Fibroblast of skin of scalp (primary cell): ENCODE measurements at regions not wholly inside any gene's neighbourhood (a gene's known extent, or its start where the extent isn't known, plus 50 kb on each side); places are given as distances from the start of the nearest gene placed in this dataset.

Experiments used
- DNase-seq: peaks from one replicate; pipeline ENCODE4 v3.0.0-alpha.2; 2013

DNA sequence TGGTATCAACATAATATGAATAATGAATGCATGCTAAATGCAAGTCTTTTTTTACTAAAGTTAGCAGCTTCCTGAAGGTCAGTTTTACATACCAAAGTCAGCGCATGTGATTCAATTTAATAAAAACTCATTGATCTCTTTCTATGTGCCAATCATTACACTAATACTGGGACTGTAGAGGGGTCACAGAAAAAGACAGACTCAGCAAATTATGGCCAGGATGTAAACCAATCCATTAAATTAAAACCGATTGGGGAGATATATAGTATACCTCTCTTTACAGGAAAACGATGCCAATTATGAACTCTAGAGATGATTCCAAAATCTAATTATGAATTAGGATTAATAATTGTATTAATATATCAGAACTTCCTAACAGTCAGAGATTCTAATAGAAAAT lies 624.4 kb upstream of the PCDH20 start:
- no peak for DNase-seq

GRCh38 chr13:62038214-62038613 lies 622.6 kb upstream of the PCDH20 start:
- no peak for DNase-seq

- DNase-seq: no peak
Measured at GRCh38 chr13:62035981-62036380, 620.3 kb upstream of the PCDH20 start.

GRCh38 chr13:62033934-62034333 lies 618.3 kb upstream of the PCDH20 start:
- no peak for DNase-seq

- DNase-seq: no peak
Measured at GRCh38 chr13:62022369-62022768, 606.7 kb upstream of the PCDH20 start.

GRCh38 chr13:62019858-62020257 lies 604.2 kb upstream of the PCDH20 start:
- DNase-seq: no peak

DNA sequence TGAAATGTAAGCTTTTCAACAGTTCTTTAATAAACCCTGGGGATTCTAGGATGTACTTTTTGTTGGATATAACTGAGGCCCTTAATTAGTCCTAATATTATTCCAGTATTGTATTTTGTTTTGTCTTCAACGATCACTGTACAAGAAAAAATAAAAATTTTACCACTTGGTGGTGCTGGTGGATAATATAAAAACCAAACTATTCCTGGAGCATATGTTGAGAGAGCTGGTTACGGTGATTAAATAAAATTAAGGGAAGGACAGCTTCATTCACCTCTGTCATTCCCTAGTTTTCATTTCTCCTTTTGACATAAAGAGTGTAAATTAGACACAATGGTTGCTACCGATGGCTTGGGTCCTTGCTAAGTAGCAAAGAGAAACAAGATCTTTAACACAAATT lies 598.6 kb upstream of the PCDH20 start:
- DNase-seq: peak; percentile 3

GRCh38 chr13:62003452-62003851 lies 587.8 kb upstream of the PCDH20 start:
- DNase-seq: no peak

GRCh38 chr13:61994174-61994573 lies 578.5 kb upstream of the PCDH20 start:
- DNase-seq: no peak

DNA sequence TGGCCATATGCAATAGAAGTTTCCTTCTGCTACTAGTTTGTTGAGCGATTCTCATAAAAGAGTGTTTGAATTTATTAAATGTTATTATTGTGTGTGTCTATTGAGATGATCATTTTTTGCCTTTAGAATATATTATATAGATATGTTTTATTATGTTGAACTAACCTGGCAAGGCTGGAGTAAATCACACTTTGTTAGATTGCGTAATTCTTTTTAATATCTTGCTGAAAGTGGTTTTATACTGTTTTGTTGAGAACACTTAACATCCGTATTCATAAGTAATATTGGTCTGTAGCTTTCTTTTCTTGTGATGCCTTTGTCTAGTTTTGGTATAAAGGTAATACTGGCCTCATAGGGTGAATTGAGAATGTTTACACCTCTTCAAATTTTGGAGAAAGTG lies 574.3 kb upstream of the PCDH20 start:
- no peak for DNase-seq

- no peak for DNase-seq
Measured at GRCh38 chr13:61988810-61989209, 573.2 kb upstream of the PCDH20 start.

GRCh38 chr13:61975001-61975400 lies 559.4 kb upstream of the PCDH20 start:
- no peak for DNase-seq

DNA sequence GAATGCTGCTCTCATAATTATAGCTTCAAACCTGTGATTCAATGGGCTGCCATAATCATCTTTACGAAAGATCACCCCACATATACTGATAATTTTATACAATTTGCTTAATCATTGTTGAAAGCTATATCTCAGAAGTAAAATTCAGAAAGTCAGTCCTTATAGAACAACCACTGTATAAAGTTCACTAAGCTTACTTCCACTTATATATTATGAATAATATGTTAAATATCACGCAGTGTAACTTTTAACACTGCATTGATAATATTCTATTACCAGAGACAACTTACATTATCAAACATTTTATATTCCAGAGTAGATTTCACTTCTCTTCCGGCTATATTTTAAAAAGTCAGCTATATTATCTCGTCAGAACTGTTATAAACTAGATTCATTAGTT lies 550.1 kb upstream of the PCDH20 start:
- no peak for DNase-seq

DNA sequence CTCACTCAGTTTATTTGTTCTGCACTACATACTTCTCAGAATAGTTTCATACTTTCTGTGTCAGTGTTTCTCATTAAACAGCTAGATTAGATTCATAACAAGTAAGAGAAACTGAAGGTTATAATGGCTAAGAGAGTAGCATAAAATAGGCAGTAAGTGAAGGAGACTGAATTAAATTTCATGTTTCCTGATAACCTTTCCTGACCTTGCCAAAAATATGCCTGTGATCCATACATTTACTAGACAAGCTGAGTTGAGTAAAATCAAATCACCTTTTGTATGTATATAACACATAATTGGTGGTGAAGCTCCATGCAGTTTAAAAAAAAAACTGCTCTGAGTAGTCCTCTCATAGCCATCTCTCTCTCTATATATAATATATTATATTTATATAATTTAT lies 545.3 kb upstream of the PCDH20 start:
- DNase-seq: no peak

DNA sequence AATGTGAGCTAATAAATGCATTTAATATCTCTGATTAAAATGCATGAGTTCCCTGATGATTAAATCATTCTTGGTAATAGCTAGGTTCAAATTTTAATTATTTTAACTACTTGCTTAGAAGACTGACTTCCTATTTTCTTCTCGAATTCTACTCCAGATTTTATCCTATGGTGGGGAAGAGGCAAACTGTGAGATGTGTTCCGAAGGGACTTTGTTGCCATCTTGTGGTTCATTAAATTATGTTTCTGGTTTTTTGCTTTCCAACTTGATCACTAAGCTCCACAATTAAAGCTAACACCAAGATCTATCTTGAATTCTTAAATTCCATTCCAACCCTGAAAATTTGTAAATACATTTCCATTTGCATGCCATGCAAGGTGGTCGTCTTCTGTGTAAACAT lies 538.4 kb upstream of the PCDH20 start:
- peak; percentile 7 for DNase-seq

GRCh38 chr13:61950828-61951227 lies 535.2 kb upstream of the PCDH20 start:
- no peak for DNase-seq

DNA sequence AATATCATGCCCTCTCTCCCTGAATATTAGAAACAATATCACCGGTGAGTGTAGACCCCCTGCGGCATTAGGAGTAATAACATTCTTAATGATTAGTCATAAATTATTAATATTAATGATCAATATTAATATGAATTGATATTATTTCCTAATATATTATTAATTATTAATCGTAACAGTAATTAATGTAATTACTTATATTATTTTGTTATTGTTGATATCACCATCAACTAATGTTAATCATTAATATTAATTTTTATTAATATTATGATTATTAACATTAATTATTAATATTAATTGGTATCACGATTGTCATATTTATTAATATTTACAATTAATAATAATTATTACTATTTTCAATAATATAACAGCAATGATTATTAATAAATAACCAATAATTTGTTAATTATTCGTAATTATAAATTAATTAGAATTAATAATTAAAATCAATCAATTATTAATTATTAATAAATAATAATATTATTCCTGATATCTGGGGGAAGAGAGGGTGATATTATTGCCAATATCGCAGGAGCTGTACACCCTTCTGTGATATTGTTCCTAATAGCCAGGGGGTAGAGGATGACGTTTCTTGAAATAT lies 528.8 kb upstream of the PCDH20 start:
- DNase-seq: no peak

GRCh38 chr13:61935710-61936109 lies 520.1 kb upstream of the PCDH20 start:
- no peak for DNase-seq

- no peak for DNase-seq
Measured at GRCh38 chr13:61927648-61928047, 512.0 kb upstream of the PCDH20 start.

- DNase-seq: no peak
Measured at GRCh38 chr13:61918841-61919240, 503.2 kb upstream of the PCDH20 start.

DNA sequence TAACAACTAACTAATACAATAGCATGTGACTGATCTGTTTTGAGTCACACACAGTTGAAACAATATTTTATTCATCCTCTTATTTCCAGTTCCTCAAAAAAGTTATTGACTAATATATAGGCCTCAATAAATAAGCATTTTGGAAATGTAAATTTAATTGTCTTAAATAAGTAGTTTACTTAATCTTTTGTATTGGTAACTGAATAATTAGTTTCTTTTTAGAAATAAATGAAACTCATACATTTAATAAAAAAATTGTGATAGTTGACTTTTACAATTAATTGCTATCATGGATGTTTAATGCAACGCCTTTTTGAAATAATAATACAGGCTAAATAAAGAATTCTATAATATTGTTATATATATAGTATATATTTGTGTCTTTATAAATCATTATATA lies 500.8 kb upstream of the PCDH20 start:
- DNase-seq: no peak

DNA sequence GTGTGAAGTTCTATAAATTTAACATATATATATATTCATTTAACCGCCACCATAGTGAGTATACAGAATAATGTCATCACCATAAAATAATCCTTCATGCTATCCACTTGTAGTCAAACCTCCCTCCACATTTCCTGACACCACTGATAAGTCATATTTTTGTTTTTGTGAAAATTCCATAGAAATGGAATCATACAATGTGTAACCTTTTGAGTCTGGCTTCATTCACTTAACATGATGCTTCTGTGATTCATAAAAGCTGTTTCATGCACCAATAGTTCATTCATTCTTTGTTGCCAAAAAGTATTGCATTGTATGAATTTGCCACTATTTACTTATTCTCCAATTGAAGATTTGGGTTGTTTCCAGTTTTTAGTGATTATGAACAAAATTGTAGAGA lies 497.5 kb upstream of the PCDH20 start:
- no peak for DNase-seq

GRCh38 chr13:61908906-61909615 lies 493.4 kb upstream of the PCDH20 start:
- no peak for DNase-seq

- no peak for DNase-seq
Measured at GRCh38 chr13:61905054-61905453, 489.4 kb upstream of the PCDH20 start.
